Activated CD4-positive, alpha-beta memory T cell treated with anti-CD3 and anti-CD28 coated beads, Interleukin-2, amount 10 ng/mL, durations not matched to agents 7 days and 5 days (primary cell): ENCODE measurements at regions not wholly inside any gene's neighbourhood (a gene's known extent, or its start where the extent isn't known, plus 50 kb on each side); places are given as distances from the start of the nearest gene placed in this dataset.
"Not testable (repeated sequence)": the region's sequence is repeated elsewhere in the genome, so short reads cannot be mapped to it uniquely, and the experiment has no call there.

ENCODE experiments used
- CTCF ChIA-PET: fragments of 350-600 bp; sonication (Branson Sonifier 250); formaldehyde crosslinking; loops from one replicate; lab custom pipeline; 2021; ENCODE audit warnings: antibody characterized with exemption, inconsistent platforms; lab: Charles Lee
- POLR2A ChIA-PET: fragments of 350-600 bp; sonication (Branson Sonifier 250); formaldehyde crosslinking; loops from one replicate; lab custom pipeline; 2021; ENCODE audit warnings: antibody characterized with exemption; lab: Charles Lee
- DNase-seq: peaks from one replicate; pipeline ENCODE4 v3.0.0-alpha.2; 2020
- H3K27ac Mint-ChIP-seq: one replicate; pipeline ENCODE4 v1.8.0; 2021; ENCODE audit warnings: mild to moderate bottlenecking, mixed read lengths
- H3K27me3 Mint-ChIP-seq: one replicate; pipeline ENCODE4 v1.8.0; 2021; ENCODE audit warnings: mixed read lengths
- H3K36me3 Mint-ChIP-seq: one replicate; pipeline ENCODE4 v1.8.0; 2021; ENCODE audit warnings: low read depth, mixed read lengths
- H3K4me1 Mint-ChIP-seq: one replicate; pipeline ENCODE4 v1.8.0; 2021; ENCODE audit warnings: mixed read lengths
- H3K4me3 Mint-ChIP-seq: one replicate; pipeline ENCODE4 v1.8.0; 2021; ENCODE audit warnings: mild to moderate bottlenecking, mixed read lengths
- H3K9me3 Mint-ChIP-seq: one replicate; pipeline ENCODE4 v1.8.0; 2021; ENCODE audit warnings: mixed read lengths

DNA sequence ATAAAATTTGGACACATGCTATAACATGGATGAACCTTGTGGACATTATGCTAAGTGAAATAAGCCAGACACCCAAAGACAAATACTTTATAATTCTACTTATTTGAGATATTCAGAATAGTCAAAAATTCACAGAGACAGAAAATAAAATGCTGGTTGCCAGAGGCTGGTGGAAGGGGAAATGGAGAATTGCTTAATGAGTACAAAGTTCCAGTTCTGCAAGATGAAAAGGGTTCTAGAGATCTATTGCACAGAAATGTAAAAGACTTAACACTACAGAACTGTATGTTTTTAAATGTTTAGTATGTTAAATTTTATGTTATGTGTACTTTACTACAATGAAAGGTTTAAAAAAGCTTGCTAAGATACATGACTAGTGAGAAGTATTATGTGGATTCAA is 344.8 kb downstream of the CNTN3 start:
- Mint-ChIP-seq H3K4me1 (no peaks in the 10 kb centered on the region), H3K27ac (no peak overlapping the region), H3K9me3 (peaks cover 2% of the 10 kb centered on the region), H3K27me3 (no peaks in the 10 kb centered on the region), H3K4me3 (no peak overlapping the region), H3K36me3 (no peaks in the 10 kb centered on the region)
- CTCF ChIA-PET, result no interaction called here
- no peak for DNase-seq
- POLR2A ChIA-PET, result no interaction called here

- no peaks in the 10 kb centered on the region for H3K9me3 Mint-ChIP-seq
- CTCF ChIA-PET, result no interaction called here
- no peak for DNase-seq
- H3K36me3 Mint-ChIP-seq, result no peaks in the 10 kb centered on the region
- no peaks in the 10 kb centered on the region for H3K4me1 Mint-ChIP-seq
- H3K27ac Mint-ChIP-seq, result no peak overlapping the region
- no peaks in the 10 kb centered on the region for H3K27me3 Mint-ChIP-seq
- no peak overlapping the region for H3K4me3 Mint-ChIP-seq
- POLR2A ChIA-PET, result no interaction called here
Observed at GRCh38 chr3:74268753-74269152, 345.7 kb downstream of the CNTN3 start.

DNA sequence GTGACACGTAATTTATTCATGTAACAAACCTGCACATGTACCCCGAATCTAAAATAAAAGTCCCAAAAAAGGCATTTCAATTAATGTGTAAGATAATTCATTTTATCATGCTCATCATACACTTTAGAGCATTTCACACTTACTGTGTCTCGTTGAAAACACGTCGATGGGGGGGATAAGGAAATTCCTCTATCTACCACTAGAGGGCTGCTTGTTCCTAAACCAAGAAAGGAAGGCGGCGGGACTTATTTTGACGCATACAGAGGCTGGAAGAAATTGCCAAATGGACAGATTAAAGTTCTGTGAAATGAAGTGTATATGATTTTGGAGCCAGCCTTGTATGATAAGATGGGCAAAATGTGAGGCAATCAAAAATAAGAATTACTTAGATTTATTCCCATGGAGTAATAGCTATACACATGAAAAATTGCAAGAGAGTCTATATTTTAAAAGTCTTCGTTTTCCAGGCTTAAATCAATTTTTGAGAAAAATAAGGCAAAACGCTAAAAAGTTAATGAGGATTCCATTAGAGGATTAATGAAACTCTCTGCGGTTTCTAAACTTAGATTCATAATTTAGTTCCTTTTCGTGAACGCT is 346.8 kb downstream of the CNTN3 start:
- Mint-ChIP-seq H3K4me3 (no peak overlapping the region), H3K27me3 (no peaks in the 10 kb centered on the region), H3K36me3 (no peaks in the 10 kb centered on the region), H3K4me1 (no peaks in the 10 kb centered on the region), H3K9me3 (no peaks in the 10 kb centered on the region), H3K27ac (no peak overlapping the region)
- POLR2A ChIA-PET, result no interaction called here
- CTCF ChIA-PET, result no interaction called here
- DNase-seq, result no peak

DNA sequence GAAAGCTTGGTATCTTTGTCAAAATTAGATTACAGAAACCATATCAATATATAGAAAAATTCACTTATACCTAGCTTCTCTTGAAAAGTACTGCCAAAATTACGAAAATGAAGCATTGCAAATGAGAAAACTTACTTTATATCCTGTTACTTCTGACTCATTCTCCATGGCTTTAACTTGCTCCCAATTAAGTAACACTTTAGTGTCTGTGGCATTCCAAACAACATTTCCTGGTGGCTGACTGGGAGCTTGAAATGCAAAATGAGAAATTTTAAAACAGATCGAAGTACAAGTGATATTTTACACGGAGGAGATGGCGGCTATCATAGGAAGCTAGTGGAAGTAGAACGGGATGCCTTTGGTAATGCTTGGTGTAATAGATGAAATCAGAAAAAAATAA is 347.3 kb downstream of the CNTN3 start:
- ChIA-PET CTCF (no interaction called here), POLR2A (no interaction called here)
- Mint-ChIP-seq H3K4me1 (no peaks in the 10 kb centered on the region), H3K36me3 (no peaks in the 10 kb centered on the region), H3K27me3 (no peaks in the 10 kb centered on the region), H3K4me3 (no peak overlapping the region), H3K9me3 (no peaks in the 10 kb centered on the region), H3K27ac (no peak overlapping the region)
- no peak for DNase-seq

- Mint-ChIP-seq H3K4me1 (no peaks in the 10 kb centered on the region), H3K9me3 (no peaks in the 10 kb centered on the region), H3K4me3 (no peak overlapping the region), H3K27ac (no peak overlapping the region), H3K36me3 (no peaks in the 10 kb centered on the region), H3K27me3 (no peaks in the 10 kb centered on the region)
- ChIA-PET POLR2A (no interaction called here), CTCF (no interaction called here)
- DNase-seq, result no peak
Observed at GRCh38 chr3:74265069-74265468, 349.4 kb downstream of the CNTN3 start.

- H3K4me3 Mint-ChIP-seq, result no peak overlapping the region
- no peak for DNase-seq
- peaks cover 2% of the 10 kb centered on the region for H3K9me3 Mint-ChIP-seq
- ChIA-PET POLR2A (no interaction called here), CTCF (no interaction called here)
- H3K27ac Mint-ChIP-seq, result no peak overlapping the region
- no peaks in the 10 kb centered on the region for H3K4me1 Mint-ChIP-seq
- H3K27me3 Mint-ChIP-seq, result no peaks in the 10 kb centered on the region
- H3K36me3 Mint-ChIP-seq, result no peaks in the 10 kb centered on the region
Observed at GRCh38 chr3:74263031-74263430, 351.4 kb downstream of the CNTN3 start.

GRCh38 chr3:74233091-74233490 is 381.4 kb downstream of the CNTN3 start:
- Mint-ChIP-seq H3K27ac (no peak overlapping the region), H3K36me3 (no peaks in the 10 kb centered on the region), H3K4me3 (no peak overlapping the region), H3K9me3 (peaks cover 10% of the 10 kb centered on the region), H3K27me3 (no peaks in the 10 kb centered on the region), H3K4me1 (no peaks in the 10 kb centered on the region)
- ChIA-PET POLR2A (no interaction called here), CTCF (no interaction called here)
- DNase-seq, result no peak

GRCh38 chr3:74217467-74217866 is 397.0 kb downstream of the CNTN3 start:
- CTCF ChIA-PET, result no interaction called here

DNA sequence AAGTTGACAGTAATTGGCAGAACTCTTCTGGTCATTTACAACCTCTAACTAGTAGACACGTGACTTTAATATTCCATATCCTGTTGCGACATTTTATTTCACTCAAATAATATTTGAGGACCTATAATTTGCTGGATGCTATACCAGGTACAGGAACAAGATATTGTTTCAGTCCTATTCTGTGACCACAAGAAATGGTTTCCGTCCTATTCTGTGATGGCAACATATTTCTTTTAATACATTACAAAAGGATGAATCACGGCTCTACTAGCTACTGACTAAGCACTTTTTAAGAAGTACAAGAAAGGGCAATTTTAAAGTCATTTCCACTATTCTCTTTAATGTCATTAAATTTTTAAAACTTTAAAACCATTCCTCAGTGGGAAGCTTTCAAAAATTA is 400.2 kb downstream of the CNTN3 start:
- H3K4me3 Mint-ChIP-seq, result no peak overlapping the region
- H3K27ac Mint-ChIP-seq, result no peak overlapping the region
- CTCF ChIA-PET, result no interaction called here
- no peak for DNase-seq
- POLR2A ChIA-PET, result no interaction called here
- no peaks in the 10 kb centered on the region for H3K4me1 Mint-ChIP-seq
- H3K27me3 Mint-ChIP-seq, result no peaks in the 10 kb centered on the region
- peaks cover 2% of the 10 kb centered on the region for H3K9me3 Mint-ChIP-seq
- no peaks in the 10 kb centered on the region for H3K36me3 Mint-ChIP-seq

More at GRCh38 chr3:74217467-74217866, 397.0 kb downstream of the CNTN3 start:
- Mint-ChIP-seq H3K4me1 (no peaks in the 10 kb centered on the region), H3K36me3 (no peaks in the 10 kb centered on the region), H3K27me3 (no peaks in the 10 kb centered on the region), H3K4me3 (no peak overlapping the region), H3K27ac (no peak overlapping the region), H3K9me3 (peaks cover 2% of the 10 kb centered on the region)
- no peak for DNase-seq
- POLR2A ChIA-PET, result no interaction called here

- H3K27me3 Mint-ChIP-seq, result no peaks in the 10 kb centered on the region
- CTCF ChIA-PET, result no interaction called here
- POLR2A ChIA-PET, result no interaction called here
Observed at GRCh38 chr3:74210739-74211138, 403.7 kb downstream of the CNTN3 start.

GRCh38 chr3:74200952-74201351 is 413.5 kb downstream of the CNTN3 start:
- H3K27ac Mint-ChIP-seq, result no peak overlapping the region
- ChIA-PET POLR2A (no interaction called here), CTCF (no interaction called here)
- no peak overlapping the region for H3K4me3 Mint-ChIP-seq
- peaks cover 5% of the 10 kb centered on the region for H3K9me3 Mint-ChIP-seq
- DNase-seq, result no peak
- H3K27me3 Mint-ChIP-seq, result no peaks in the 10 kb centered on the region
- H3K4me1 Mint-ChIP-seq, result no peaks in the 10 kb centered on the region
- H3K36me3 Mint-ChIP-seq, result no peaks in the 10 kb centered on the region

More at GRCh38 chr3:74210739-74211138, 403.7 kb downstream of the CNTN3 start:
- Mint-ChIP-seq H3K4me3 (no peak overlapping the region), H3K36me3 (no peaks in the 10 kb centered on the region), H3K27ac (no peak overlapping the region), H3K9me3 (no peaks in the 10 kb centered on the region), H3K4me1 (no peaks in the 10 kb centered on the region)
- no peak for DNase-seq

GRCh38 chr3:74178664-74179063 is 435.8 kb downstream of the CNTN3 start:
- H3K27ac Mint-ChIP-seq, H3K4me1 Mint-ChIP-seq, H3K27me3 Mint-ChIP-seq, POLR2A ChIA-PET, CTCF ChIA-PET, H3K4me3 Mint-ChIP-seq, DNase-seq, H3K36me3 Mint-ChIP-seq: not testable (repeated sequence)
- H3K9me3 Mint-ChIP-seq, result peaks cover 16% of the 10 kb centered on the region

DNA sequence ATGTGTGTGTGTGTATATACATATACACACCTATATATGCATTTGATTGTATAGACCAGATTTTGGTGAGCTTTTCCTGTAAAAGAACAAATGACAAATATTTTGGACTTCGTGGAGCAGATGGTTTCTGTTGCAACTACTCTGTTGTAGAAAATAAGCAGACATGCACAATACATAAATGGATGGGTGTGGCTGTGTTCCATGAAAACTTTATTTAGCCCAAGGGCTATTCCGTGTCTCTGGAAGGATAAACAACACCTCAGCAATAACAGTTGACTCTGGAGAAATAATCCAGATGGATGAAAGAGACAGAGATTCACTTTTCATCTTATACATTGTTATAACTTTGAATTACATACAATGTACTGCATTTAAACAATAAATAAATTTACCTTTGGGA is 441.4 kb downstream of the CNTN3 start:
- H3K36me3 Mint-ChIP-seq, result no peaks in the 10 kb centered on the region
- H3K27me3 Mint-ChIP-seq, result no peaks in the 10 kb centered on the region
- CTCF ChIA-PET, result no interaction called here
- no peak overlapping the region for H3K4me3 Mint-ChIP-seq
- peaks cover 3% of the 10 kb centered on the region for H3K9me3 Mint-ChIP-seq
- no peak for DNase-seq
- no peak overlapping the region for H3K27ac Mint-ChIP-seq
- POLR2A ChIA-PET, result no interaction called here
- H3K4me1 Mint-ChIP-seq, result no peaks in the 10 kb centered on the region

GRCh38 chr3:74167926-74168325 is 446.5 kb downstream of the CNTN3 start:
- CTCF ChIA-PET, result no interaction called here
- Mint-ChIP-seq H3K36me3 (no peaks in the 10 kb centered on the region), H3K4me3 (no peak overlapping the region), H3K27ac (no peak overlapping the region), H3K9me3 (peaks cover 5% of the 10 kb centered on the region), H3K4me1 (no peaks in the 10 kb centered on the region), H3K27me3 (no peaks in the 10 kb centered on the region)
- DNase-seq, result no peak
- POLR2A ChIA-PET, result no interaction called here
